Mesenchymal stem cell (in vitro differentiated cells and primary cell): ENCODE measurements at regions not wholly inside any gene's neighbourhood (a gene's known extent, or its start where the extent isn't known, plus 50 kb on each side); places are given as distances from the start of the nearest gene placed in this dataset.
A peak's percentile ranks its signal among the peaks of the same experiment; 100 is the strongest.
"Not testable (repeated sequence)": the region's sequence is repeated elsewhere in the genome, so short reads cannot be mapped to it uniquely, and the experiment has no call there.

ENCODE experiments used
- DNase-seq: peaks from one replicate; pipeline ENCODE4 v3.0.0-alpha.2; 2013
- H2AFZ ChIP-seq: one replicate; pipeline ENCODE4 v1.6.1; 2013; ENCODE audit warnings: low read depth, mild to moderate bottlenecking, control low read depth, inconsistent platforms, low read length, moderate library complexity
- H2AK5ac ChIP-seq: 2 replicates; pipeline ENCODE4 v1.6.1; 2013; ENCODE audit warnings: low read length, moderate library complexity, mild to moderate bottlenecking, inconsistent platforms; ENCODE audit not compliant: severe bottlenecking
- H2BK120ac ChIP-seq: one replicate; pipeline ENCODE4 v1.6.1; 2013; ENCODE audit warnings: low read depth, mild to moderate bottlenecking, inconsistent platforms, low read length, moderate library complexity
- H2BK12ac ChIP-seq, 2 experiments: one replicate each; pipeline ENCODE4 v1.6.1; 2013; ENCODE audit warnings: inconsistent platforms in 2 of 2, low read length in 2 of 2, mild to moderate bottlenecking in 2 of 2, moderate library complexity in 2 of 2, control low read depth in 1 of 2
- H2BK15ac ChIP-seq: one replicate; pipeline ENCODE4 v1.6.1; 2013; ENCODE audit warnings: mild to moderate bottlenecking, low read depth, inconsistent platforms; ENCODE audit not compliant: poor library complexity, severe bottlenecking
- H2BK5ac ChIP-seq: 2 replicates; pipeline ENCODE4 v1.6.1; 2013; ENCODE audit warnings: low read depth, mild to moderate bottlenecking, low read length, control low read depth, inconsistent platforms; ENCODE audit not compliant: poor library complexity, severe bottlenecking
- H3K14ac ChIP-seq, 2 experiments: one replicate each; pipeline ENCODE4 v1.6.1; 2013; ENCODE audit warnings: inconsistent platforms in 2 of 2, low read length in 2 of 2, control low read depth in 1 of 2, mild to moderate bottlenecking in 1 of 2, moderate library complexity in 1 of 2
- H3K18ac ChIP-seq, 2 experiments: one replicate each; pipeline ENCODE4 v1.6.1; 2013; ENCODE audit warnings: inconsistent platforms in 2 of 2, low read length in 2 of 2, control low read depth in 1 of 2, low read depth in 1 of 2, mild to moderate bottlenecking in 1 of 2
- H3K23ac ChIP-seq, 2 experiments: one replicate each; pipeline ENCODE4 v1.6.1; 2013; ENCODE audit warnings: inconsistent platforms in 2 of 2, low read length in 2 of 2, mild to moderate bottlenecking in 2 of 2, moderate library complexity in 2 of 2, control low read depth in 1 of 2
- H3K27ac ChIP-seq: 2 replicates; pipeline ENCODE4 v1.5.1; 2013; ENCODE audit warnings: mild to moderate bottlenecking, moderate library complexity, low read length, control low read depth, inconsistent platforms; ENCODE audit not compliant: poor library complexity, severe bottlenecking
- H3K27me3 ChIP-seq, 2 experiments: 2 replicates each; pipeline versions ENCODE4 v1.6.1 to v1.7.0; 2013; ENCODE audit warnings: low read length in 2 of 2, mild to moderate bottlenecking in 2 of 2, moderate library complexity in 2 of 2, control low read depth in 1 of 2, inconsistent platforms in 1 of 2; ENCODE audit not compliant: control insufficient read depth in 1 of 2, insufficient read depth in 1 of 2
- H3K36me3 ChIP-seq, 2 experiments: 2 replicates each; pipeline versions ENCODE4 v1.6.1 to v1.7.0; 2013; ENCODE audit warnings: low read length in 2 of 2, control low read depth in 1 of 2, inconsistent platforms in 1 of 2, low read depth in 1 of 2, mild to moderate bottlenecking in 1 of 2; ENCODE audit not compliant: insufficient read depth in 2 of 2, control insufficient read depth in 1 of 2
- H3K4ac ChIP-seq, 2 experiments: one replicate each; pipeline ENCODE4 v1.6.1; 2013; ENCODE audit warnings: inconsistent platforms in 2 of 2, low read length in 2 of 2, mild to moderate bottlenecking in 2 of 2, moderate library complexity in 2 of 2, control low read depth in 1 of 2, low read depth in 1 of 2
- H3K4me1 ChIP-seq: 2 replicates; pipeline ENCODE4 v1.6.1; 2013; ENCODE audit warnings: low read depth, low read length, control low read depth; ENCODE audit not compliant: control insufficient read depth, insufficient read depth
- H3K4me2 ChIP-seq: 2 replicates; pipeline ENCODE4 v1.6.1; 2013; ENCODE audit warnings: low read length, mild to moderate bottlenecking, inconsistent platforms; ENCODE audit not compliant: poor library complexity, severe bottlenecking
- H3K4me3 ChIP-seq, 2 experiments: 2 replicates each; pipeline versions ENCODE4 v1.5.1 to v1.7.0; 2013; ENCODE audit warnings: low read length in 2 of 2, mild to moderate bottlenecking in 2 of 2, control low read depth in 1 of 2, low read depth in 1 of 2; ENCODE audit not compliant: insufficient read depth in 1 of 2
- H3K79me1 ChIP-seq: replicated peaks from 2 replicates; pipeline ENCODE4 v1.6.1; 2013; ENCODE audit warnings: mild to moderate bottlenecking, control low read depth, low read length, inconsistent platforms; ENCODE audit not compliant: poor library complexity, severe bottlenecking
- H3K9ac ChIP-seq: 2 replicates; pipeline ENCODE4 v1.7.0; 2013; ENCODE audit warnings: mild to moderate bottlenecking, low read length, moderate library complexity
- H3K9me3 ChIP-seq: 2 replicates; pipeline ENCODE4 v1.7.0; 2013; ENCODE audit warnings: mild to moderate bottlenecking, low read length; ENCODE audit not compliant: control insufficient read depth
- H4K8ac ChIP-seq: one replicate; pipeline ENCODE4 v1.6.1; 2013; ENCODE audit warnings: inconsistent platforms, mild to moderate bottlenecking, low read length, moderate library complexity
- H4K91ac ChIP-seq: one replicate; pipeline ENCODE4 v1.6.1; 2013; ENCODE audit warnings: mild to moderate bottlenecking, low read length, inconsistent platforms
- WGBS: methylation state at CpG from one replicate; pipeline ENCODE4 v1.1.7; 2013; ENCODE audit warnings: mixed read lengths; 5-methylcytosine and 5-hydroxymethylcytosine counted together

- Histone ChIP-seq H2AFZ (no peak overlapping the region), H3K18ac (no peak overlapping the region), H3K14ac (no peak overlapping the region), H3K4me3 (no peak overlapping the region), H3K4me2 (no peak overlapping the region), H3K4me1 (no peaks in the 10 kb centered on the region), H3K4ac (no peak overlapping the region), H3K23ac (no peak overlapping the region), H3K27me3 (no peaks in the 10 kb centered on the region), H2BK120ac (no peak overlapping the region), H3K36me3 (no peaks in the 10 kb centered on the region), H3K9me3 (no peaks in the 10 kb centered on the region), H2BK15ac (no peak overlapping the region), H2BK5ac (no peak overlapping the region), H3K9ac (no peak overlapping the region), H2BK12ac (no peak overlapping the region), H3K79me1 (no peaks in the 10 kb centered on the region), H3K27ac (no peak overlapping the region), H2AK5ac (no peak overlapping the region), H4K8ac (no peak overlapping the region), H4K91ac (no peak overlapping the region)
- WGBS = no CpG with 5 or more reads among the region's 2 CpGs
- DNase-seq = no peak
Measured at GRCh38 chr2:210730672-210731071, 174.3 kb downstream of the CPS1 start.

- not testable (repeated sequence) for H2AFZ ChIP-seq, H3K4me1 ChIP-seq, H4K8ac ChIP-seq, H3K14ac ChIP-seq, H3K23ac ChIP-seq, H2BK12ac ChIP-seq, H3K36me3 ChIP-seq, H3K18ac ChIP-seq, H2BK5ac ChIP-seq, H2BK120ac ChIP-seq, H2BK15ac ChIP-seq, H3K4ac ChIP-seq, H3K9me3 ChIP-seq, H4K91ac ChIP-seq, DNase-seq, H3K27me3 ChIP-seq, H3K4me2 ChIP-seq, H3K27ac ChIP-seq, H3K9ac ChIP-seq, H2AK5ac ChIP-seq, H3K4me3 ChIP-seq, H3K79me1 ChIP-seq
- 40% methylated on average over 9 of the region's 9 CpGs for WGBS
Measured at GRCh38 chr2:210746826-210747225, 190.4 kb downstream of the CPS1 start.

- no peak overlapping the region for H3K27ac ChIP-seq
- no peak overlapping the region for H3K4me2 ChIP-seq
- no peaks in the 10 kb centered on the region for H3K9me3 ChIP-seq
- no peak overlapping the region for H4K91ac ChIP-seq
- no peak overlapping the region for H2AFZ ChIP-seq
- no peaks in the 10 kb centered on the region for H3K4me1 ChIP-seq
- no peak overlapping the region for H2BK12ac ChIP-seq
- no peak for DNase-seq
- no peak overlapping the region for H3K4ac ChIP-seq
- H3K79me1 ChIP-seq = no peaks in the 10 kb centered on the region
- no peak overlapping the region for H3K4me3 ChIP-seq
- no peaks in the 10 kb centered on the region for H3K36me3 ChIP-seq
- no peak overlapping the region for H3K18ac ChIP-seq
- H2BK15ac ChIP-seq = no peak overlapping the region
- no peak overlapping the region for H2BK5ac ChIP-seq
- H3K9ac ChIP-seq = no peak overlapping the region
- H3K23ac ChIP-seq = peak overlapping the region in 1 of 2 experiments; percentile 23
- peak overlapping the region in 1 of 2 experiments; percentile 79 for H3K14ac ChIP-seq
- 81% methylated on average over 6 of the region's 6 CpGs for WGBS
- H2AK5ac ChIP-seq = no peak overlapping the region
- no peak overlapping the region for H2BK120ac ChIP-seq
- no peak overlapping the region for H4K8ac ChIP-seq
- H3K27me3 ChIP-seq = no peaks in the 10 kb centered on the region
Measured at GRCh38 chr2:210752532-210752931, 196.1 kb downstream of the CPS1 start.

GRCh38 chr2:210753386-210753785, 197.0 kb downstream of the CPS1 start:
- H2BK15ac ChIP-seq = no peak overlapping the region
- no peak overlapping the region for H4K91ac ChIP-seq
- H3K4me3 ChIP-seq = no peak overlapping the region
- no peak overlapping the region for H3K27ac ChIP-seq
- H3K9me3 ChIP-seq = no peaks in the 10 kb centered on the region
- 96% methylated on average over 3 of the region's 3 CpGs for WGBS
- no peak overlapping the region for H3K9ac ChIP-seq
- H2BK5ac ChIP-seq = no peak overlapping the region
- no peaks in the 10 kb centered on the region for H3K27me3 ChIP-seq
- H2AK5ac ChIP-seq = no peak overlapping the region
- H3K4me2 ChIP-seq = no peak overlapping the region
- H2BK12ac ChIP-seq = no peak overlapping the region
- H3K36me3 ChIP-seq = no peaks in the 10 kb centered on the region
- no peak overlapping the region for H2BK120ac ChIP-seq
- no peak overlapping the region for H3K4ac ChIP-seq
- DNase-seq = no peak
- no peak overlapping the region for H2AFZ ChIP-seq
- no peak overlapping the region for H3K23ac ChIP-seq
- no peak overlapping the region for H4K8ac ChIP-seq
- H3K14ac ChIP-seq = no peak overlapping the region
- H3K79me1 ChIP-seq = no peaks in the 10 kb centered on the region
- H3K18ac ChIP-seq = no peak overlapping the region
- H3K4me1 ChIP-seq = no peaks in the 10 kb centered on the region
